ENCODE measurements at regions not wholly inside any gene's neighbourhood (a gene's known extent, or its start where the extent isn't known, plus 50 kb on each side); places are given as distances from the start of the nearest gene placed in this dataset.

GRCh38 chr3:176160997-176161396 is 1036.3 kb downstream of the TBL1XR1 start:
- Histone ChIP-seq H3K79me2 (ENCODE audit: control insufficient read depth, insufficient read depth, low read length) (no peaks in the 10 kb centered on the region), H3K4me1 (replicated peaks in 1 of 2; ENCODE audit: control insufficient read depth in 2 of 2, insufficient read depth in 2 of 2, low read length in 2 of 2) (no peaks in the 10 kb centered on the region), H4K20me1 (replicated peaks; ENCODE audit: control insufficient read depth, insufficient read depth, low read length) (no peaks in the 10 kb centered on the region), H3K9ac (ENCODE audit: insufficient read depth in 1 of 2, low read depth in 2 of 2, low read length in 2 of 2) (no peak overlapping the region), H3K27ac (ENCODE audit: extremely low read depth, low read depth, low read length) (no peak overlapping the region), H3K9me1 (ENCODE audit: control insufficient read depth, insufficient read depth, low read length) (no peaks in the 10 kb centered on the region), H3K4me2 (ENCODE audit: insufficient read depth, low read length) (no peak overlapping the region), H3K4me3 (no peak overlapping the region), H3K36me3 (ENCODE audit: control insufficient read depth, insufficient read depth, low read length) (no peaks in the 10 kb centered on the region), H3K9me3 (replicated peaks; ENCODE audit: control insufficient read depth, insufficient read depth, low read depth, low read length) (no peaks in the 10 kb centered on the region), H3K27me3 (ENCODE audit: control insufficient read depth in 2 of 2, insufficient read depth in 2 of 2, low read length in 2 of 2) (no peaks in the 10 kb centered on the region), H2AFZ (ENCODE audit: low read depth, low read length) (no peak overlapping the region)
- FAIRE-seq (no peak), ATAC-seq (no peak), DNase-seq (ENCODE audit: extremely low read depth in 1 of 4, low spot score in 3 of 4) (no peak)
- in situ Hi-C loops (cut with MboI) = no loop called here
- CTCF ChIA-PET (ENCODE audit: low intra/inter-chr PET ratio) = no interaction called here
- POLR2A ChIA-PET = no interaction called here
- BruUV-seq (replicated peaks) = no TSS peak
- TF ChIP-seq, protein P1, sequence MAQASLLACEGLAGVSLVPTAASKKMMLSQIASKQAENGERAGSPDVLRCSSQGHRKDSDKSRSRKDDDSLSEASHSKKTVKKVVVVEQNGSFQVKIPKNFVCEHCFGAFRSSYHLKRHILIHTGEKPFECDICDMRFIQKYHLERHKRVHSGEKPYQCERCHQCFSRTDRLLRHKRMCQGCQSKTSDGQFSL (CRISPR knock-in tag; IDR thresholded peaks at IDR 0.05) = no peak
- TF ChIP-seq, protein P1 (tag; IDR thresholded peaks at IDR 0.05) = no peak
- intact Hi-C loops (cut with micrococcal nuclease) = no loop called here

- Histone ChIP-seq H3K27me3 (ENCODE audit: control insufficient read depth in 2 of 2, insufficient read depth in 2 of 2, low read length in 2 of 2) (no peaks in the 10 kb centered on the region), H2AFZ (ENCODE audit: low read depth, low read length) (no peak overlapping the region), H3K4me3 (no peak overlapping the region), H3K9ac (ENCODE audit: insufficient read depth in 1 of 2, low read depth in 2 of 2, low read length in 2 of 2) (no peak overlapping the region), H3K36me3 (ENCODE audit: control insufficient read depth, insufficient read depth, low read length) (no peaks in the 10 kb centered on the region), H3K9me3 (replicated peaks; ENCODE audit: control insufficient read depth, insufficient read depth, low read depth, low read length) (no peaks in the 10 kb centered on the region), H3K79me2 (ENCODE audit: control insufficient read depth, insufficient read depth, low read length) (no peaks in the 10 kb centered on the region), H3K4me1 (replicated peaks in 1 of 2; ENCODE audit: control insufficient read depth in 2 of 2, insufficient read depth in 2 of 2, low read length in 2 of 2) (no peaks in the 10 kb centered on the region), H4K20me1 (replicated peaks; ENCODE audit: control insufficient read depth, insufficient read depth, low read length) (no peaks in the 10 kb centered on the region), H3K9me1 (ENCODE audit: control insufficient read depth, insufficient read depth, low read length) (no peaks in the 10 kb centered on the region), H3K27ac (ENCODE audit: extremely low read depth, low read depth, low read length) (no peak overlapping the region), H3K4me2 (ENCODE audit: insufficient read depth, low read length) (no peak overlapping the region)
- ATAC-seq (no peak), DNase-seq (ENCODE audit: extremely low read depth in 1 of 4, low spot score in 3 of 4) (no peak), FAIRE-seq (no peak)
- ChIA-PET POLR2A (no interaction called here), CTCF (ENCODE audit: low intra/inter-chr PET ratio) (no interaction called here)
- 0% methylated on average over 2 of the region's 2 CpGs for WGBS (ENCODE audit: insufficient coverage, low coverage, missing lambda C conversion rate)
- intact Hi-C loops (cut with micrococcal nuclease) (no loop called here), in situ Hi-C loops (cut with MboI) (no loop called here)
- BruUV-seq (replicated peaks) = no TSS peak
- TF ChIP-seq FOXA1 (IDR thresholded peaks at IDR 0.05; ENCODE audit: borderline replicate concordance) (no peak), RBM39 (optimal IDR thresholded peaks at IDR 0.05; ENCODE audit: low read depth, low read length) (no peak), TFAP4 (CRISPR knock-in tag; IDR thresholded peaks at IDR 0.05; ENCODE audit: borderline replicate concordance) (no peak), THRAP3 (IDR thresholded peaks at IDR 0.05; ENCODE audit: borderline replicate concordance) (no peak), PKNOX1 (IDR thresholded peaks at IDR 0.05) (no peak)
- TF ChIP-seq, protein P2, sequence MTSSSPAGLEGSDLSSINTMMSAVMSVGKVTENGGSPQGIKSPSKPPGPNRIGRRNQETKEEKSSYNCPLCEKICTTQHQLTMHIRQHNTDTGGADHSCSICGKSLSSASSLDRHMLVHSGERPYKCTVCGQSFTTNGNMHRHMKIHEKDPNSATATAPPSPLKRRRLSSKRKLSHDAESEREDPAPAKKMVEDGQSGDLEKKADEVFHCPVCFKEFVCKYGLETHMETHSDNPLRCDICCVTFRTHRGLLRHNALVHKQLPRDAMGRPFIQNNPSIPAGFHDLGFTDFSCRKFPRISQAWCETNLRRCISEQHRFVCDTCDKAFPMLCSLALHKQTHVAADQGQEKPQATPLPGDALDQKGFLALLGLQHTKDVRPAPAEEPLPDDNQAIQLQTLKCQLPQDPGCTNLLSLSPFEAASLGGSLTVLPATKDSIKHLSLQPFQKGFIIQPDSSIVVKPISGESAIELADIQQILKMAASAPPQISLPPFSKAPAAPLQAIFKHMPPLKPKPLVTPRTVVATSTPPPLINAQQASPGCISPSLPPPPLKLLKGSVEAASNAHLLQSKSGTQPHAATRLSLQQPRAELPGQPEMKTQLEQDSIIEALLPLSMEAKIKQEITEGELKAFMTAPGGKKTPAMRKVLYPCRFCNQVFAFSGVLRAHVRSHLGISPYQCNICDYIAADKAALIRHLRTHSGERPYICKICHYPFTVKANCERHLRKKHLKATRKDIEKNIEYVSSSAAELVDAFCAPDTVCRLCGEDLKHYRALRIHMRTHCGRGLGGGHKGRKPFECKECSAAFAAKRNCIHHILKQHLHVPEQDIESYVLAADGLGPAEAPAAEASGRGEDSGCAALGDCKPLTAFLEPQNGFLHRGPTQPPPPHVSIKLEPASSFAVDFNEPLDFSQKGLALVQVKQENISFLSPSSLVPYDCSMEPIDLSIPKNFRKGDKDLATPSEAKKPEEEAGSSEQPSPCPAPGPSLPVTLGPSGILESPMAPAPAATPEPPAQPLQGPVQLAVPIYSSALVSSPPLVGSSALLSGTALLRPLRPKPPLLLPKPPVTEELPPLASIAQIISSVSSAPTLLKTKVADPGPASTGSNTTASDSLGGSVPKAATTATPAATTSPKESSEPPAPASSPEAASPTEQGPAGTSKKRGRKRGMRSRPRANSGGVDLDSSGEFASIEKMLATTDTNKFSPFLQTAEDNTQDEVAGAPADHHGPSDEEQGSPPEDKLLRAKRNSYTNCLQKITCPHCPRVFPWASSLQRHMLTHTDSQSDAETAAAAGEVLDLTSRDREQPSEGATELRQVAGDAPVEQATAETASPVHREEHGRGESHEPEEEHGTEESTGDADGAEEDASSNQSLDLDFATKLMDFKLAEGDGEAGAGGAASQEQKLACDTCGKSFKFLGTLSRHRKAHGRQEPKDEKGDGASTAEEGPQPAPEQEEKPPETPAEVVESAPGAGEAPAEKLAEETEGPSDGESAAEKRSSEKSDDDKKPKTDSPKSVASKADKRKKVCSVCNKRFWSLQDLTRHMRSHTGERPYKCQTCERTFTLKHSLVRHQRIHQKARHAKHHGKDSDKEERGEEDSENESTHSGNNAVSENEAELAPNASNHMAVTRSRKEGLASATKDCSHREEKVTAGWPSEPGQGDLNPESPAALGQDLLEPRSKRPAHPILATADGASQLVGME (CRISPR knock-in tag; IDR thresholded peaks at IDR 0.05) = no peak
Observed at GRCh38 chr3:176159796-176160195, 1037.5 kb downstream of the TBL1XR1 start.

Measured in K562 (cell line).